Astrocyte of the cerebellum (primary cell): ENCODE measurements at regions not wholly inside any gene's neighbourhood (a gene's known extent, or its start where the extent isn't known, plus 50 kb on each side); places are given as distances from the start of the nearest gene placed in this dataset.

Source experiments
- DNase-seq: peaks from one replicate; pipeline ENCODE4 v3.0.0-alpha.2; 2011; ENCODE audit warnings: low read depth
- H3K4me3 ChIP-seq: 2 replicates; pipeline ENCODE4 v1.5.1; 2011; ENCODE audit warnings: mild to moderate bottlenecking, low read depth, low read length, moderate library complexity
- in situ Hi-C: cut with HindIII; loops from 2 replicates; pipeline ENCODE4 v1.10.0; 2017; ENCODE audit warnings: low sequenced_read_pairs
- TF ChIP-seq, protein P1 (sequence below): IDR thresholded peaks from 2 replicates; pipeline ENCODE4 v1.5.1; 2012; ENCODE audit warnings: low read length, low read depth, moderate library complexity, mild to moderate bottlenecking; ENCODE audit errors: missing control alignments

DNA sequence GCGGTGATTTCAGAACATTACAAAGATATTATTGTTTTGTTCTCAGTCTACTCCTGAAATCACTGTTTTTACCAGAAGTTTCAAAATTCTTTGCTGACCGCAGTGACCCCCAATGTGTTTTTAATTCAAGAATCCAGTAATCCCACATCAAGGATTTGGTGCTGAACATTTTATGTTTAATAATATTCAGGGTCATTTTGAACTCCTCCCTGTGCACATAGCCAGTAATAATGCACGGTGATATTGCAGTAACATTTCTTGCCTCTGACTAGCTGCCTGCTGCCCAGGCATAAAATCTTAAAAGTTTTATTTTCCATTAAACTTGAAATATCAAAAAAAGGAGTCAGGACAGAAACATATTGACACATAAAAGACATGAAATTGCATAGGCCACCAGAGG lies 443.4 kb upstream of the NCAM2 start:
- H3K4me3 ChIP-seq = no peak overlapping the region
- in situ Hi-C loops = no loop called here

DNA sequence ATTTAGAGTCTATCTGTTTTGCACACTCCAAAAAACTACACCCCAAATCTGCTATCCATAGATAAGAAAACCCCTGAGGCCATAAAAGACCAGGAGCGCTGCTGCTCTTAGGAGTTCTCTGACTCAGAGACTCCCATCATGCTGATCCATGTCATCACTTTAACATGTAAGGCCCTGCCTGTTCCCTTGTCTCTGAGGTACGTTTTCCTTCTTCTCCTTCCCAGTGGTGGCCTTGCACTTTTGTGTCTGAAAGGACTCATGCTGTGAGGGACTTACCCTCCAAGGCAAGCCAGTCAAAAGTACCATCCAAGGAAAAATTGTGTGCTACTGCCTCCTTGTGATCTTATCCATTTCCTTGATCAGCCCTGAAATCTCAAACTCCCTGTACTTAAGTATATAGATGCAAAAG lies 427.4 kb upstream of the NCAM2 start:
- DNase-seq = no peak
- in situ Hi-C loops = no loop called here
- TF ChIP-seq, protein P1, sequence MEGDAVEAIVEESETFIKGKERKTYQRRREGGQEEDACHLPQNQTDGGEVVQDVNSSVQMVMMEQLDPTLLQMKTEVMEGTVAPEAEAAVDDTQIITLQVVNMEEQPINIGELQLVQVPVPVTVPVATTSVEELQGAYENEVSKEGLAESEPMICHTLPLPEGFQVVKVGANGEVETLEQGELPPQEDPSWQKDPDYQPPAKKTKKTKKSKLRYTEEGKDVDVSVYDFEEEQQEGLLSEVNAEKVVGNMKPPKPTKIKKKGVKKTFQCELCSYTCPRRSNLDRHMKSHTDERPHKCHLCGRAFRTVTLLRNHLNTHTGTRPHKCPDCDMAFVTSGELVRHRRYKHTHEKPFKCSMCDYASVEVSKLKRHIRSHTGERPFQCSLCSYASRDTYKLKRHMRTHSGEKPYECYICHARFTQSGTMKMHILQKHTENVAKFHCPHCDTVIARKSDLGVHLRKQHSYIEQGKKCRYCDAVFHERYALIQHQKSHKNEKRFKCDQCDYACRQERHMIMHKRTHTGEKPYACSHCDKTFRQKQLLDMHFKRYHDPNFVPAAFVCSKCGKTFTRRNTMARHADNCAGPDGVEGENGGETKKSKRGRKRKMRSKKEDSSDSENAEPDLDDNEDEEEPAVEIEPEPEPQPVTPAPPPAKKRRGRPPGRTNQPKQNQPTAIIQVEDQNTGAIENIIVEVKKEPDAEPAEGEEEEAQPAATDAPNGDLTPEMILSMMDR = no peak
- H3K4me3 ChIP-seq = no peak overlapping the region

More for the DNA sequence above, 443.4 kb upstream of the NCAM2 start:
- no peak for DNase-seq
- TF ChIP-seq, protein P1 = no peak

DNA sequence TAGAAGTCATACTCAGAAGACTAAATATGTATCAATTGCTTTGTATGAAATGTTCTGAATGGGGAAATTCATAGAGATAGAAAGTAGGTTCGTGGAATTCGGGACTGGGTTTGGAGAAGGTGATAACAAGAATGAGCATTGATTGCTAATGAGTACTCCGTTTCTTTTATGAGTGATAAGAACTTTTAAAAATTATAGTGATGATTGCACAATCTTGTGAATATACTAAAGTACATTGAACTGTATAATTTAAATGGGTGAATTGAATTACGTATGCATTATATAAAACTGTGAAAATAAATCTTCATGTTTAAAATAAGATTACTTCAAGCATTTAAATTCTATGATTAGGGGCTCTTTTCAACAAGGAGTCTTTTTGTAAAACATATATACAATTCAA lies 425.6 kb upstream of the NCAM2 start:
- TF ChIP-seq, protein P1 = no peak
- no peak overlapping the region for H3K4me3 ChIP-seq
- in situ Hi-C loops = no loop called here
- no peak for DNase-seq

DNA sequence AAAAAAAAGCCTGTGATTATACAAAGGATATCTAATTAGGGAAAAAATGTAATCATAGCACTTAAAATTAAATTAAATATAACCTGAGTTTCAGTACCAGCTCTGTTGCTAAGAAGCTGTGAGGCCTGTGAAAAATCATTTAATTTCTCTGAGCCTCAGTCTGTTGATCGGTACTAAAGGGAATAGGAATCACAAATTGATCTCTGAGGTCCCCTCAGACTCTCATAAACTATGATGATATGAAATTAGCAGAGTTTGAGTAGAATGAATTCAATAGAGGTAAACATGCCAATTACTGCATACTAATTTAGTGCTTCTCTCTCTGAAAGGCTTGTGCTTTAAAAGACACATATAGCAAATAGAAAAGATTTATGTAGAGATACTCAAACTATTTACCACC lies 416.8 kb upstream of the NCAM2 start:
- H3K4me3 ChIP-seq = no peak overlapping the region
- in situ Hi-C loops = no loop called here

DNA sequence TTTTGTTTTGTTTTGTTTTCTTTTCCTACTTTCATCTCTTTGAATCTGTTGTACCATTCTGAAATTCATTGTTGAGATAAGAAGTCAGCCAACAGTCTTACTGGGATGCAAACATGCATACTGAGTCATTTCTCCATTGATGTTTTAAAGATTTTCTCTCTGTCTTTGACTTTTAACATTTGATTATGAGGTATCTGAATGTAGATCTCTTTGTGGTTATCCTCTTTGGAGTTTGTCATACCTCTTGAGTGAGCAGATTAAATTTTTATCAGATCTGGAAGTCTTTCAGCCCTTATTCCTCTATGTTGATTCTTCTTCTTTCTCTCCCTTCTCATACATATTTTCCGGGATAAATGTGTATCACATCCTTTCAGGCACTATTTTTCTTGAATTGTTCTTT lies 406.9 kb upstream of the NCAM2 start:
- TF ChIP-seq, protein P1 = no peak
- in situ Hi-C loops = no loop called here
- DNase-seq = no peak

More for the DNA sequence above, 416.8 kb upstream of the NCAM2 start:
- TF ChIP-seq, protein P1 = no peak
- no peak for DNase-seq

DNA sequence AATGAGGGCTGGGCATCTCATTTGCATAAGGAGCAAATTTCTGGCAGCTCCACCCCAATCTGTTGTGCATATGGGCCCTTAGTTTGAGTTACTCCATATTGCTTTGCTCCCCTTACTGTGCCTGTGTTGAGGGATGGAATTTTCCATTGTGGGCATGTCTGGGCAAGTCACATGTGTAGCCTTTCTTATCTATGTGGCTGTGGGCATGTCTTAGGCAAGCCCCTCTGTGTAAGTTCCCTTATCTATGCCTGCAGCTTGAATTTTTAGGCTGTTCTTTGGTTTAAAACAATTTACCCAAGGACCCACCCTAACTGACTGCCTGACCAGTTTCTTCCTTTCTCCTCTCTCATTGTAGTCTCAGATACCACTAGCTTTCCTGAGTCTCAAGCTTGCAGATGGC lies 405.7 kb upstream of the NCAM2 start:
- in situ Hi-C loops = no loop called here
- DNase-seq = no peak
- TF ChIP-seq, protein P1 = no peak
- H3K4me3 ChIP-seq = no peak overlapping the region

More for the DNA sequence above, 406.9 kb upstream of the NCAM2 start:
- H3K4me3 ChIP-seq = no peak overlapping the region

DNA sequence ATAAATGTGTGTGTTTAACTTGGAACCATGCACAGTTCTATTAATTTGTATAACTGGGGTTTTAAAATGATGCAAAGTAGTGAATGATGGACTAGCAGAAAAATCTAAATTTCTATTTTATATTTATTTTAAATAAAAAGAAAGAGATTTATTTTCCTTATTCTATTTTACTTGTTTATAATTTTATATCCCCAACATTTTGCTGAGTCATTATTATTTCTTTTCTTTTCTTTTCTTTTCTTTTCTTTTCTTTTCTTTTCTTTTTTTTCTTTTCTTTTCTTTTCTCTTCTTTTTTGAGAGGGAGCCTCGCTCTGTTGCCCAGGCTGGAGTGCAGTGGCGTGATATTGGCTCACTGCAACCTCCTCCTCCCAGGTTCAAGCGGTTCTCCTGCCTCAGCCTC lies 395.0 kb upstream of the NCAM2 start:
- no peak for DNase-seq
- TF ChIP-seq, protein P1 = no peak
- in situ Hi-C loops = no loop called here
- H3K4me3 ChIP-seq = no peak overlapping the region
